Spleen (tissue), 7 donors: ENCODE measurements at regions not wholly inside any gene's neighbourhood (a gene's known extent, or its start where the extent isn't known, plus 50 kb on each side); places are given as distances from the start of the nearest gene placed in this dataset.

Source experiments
- CTCF ChIP-seq, 11 experiments: fragments of 200-600 bp in 7 of 11; fragments of 450-650 bp in 4 of 11; sonication (generic) in 4 of 11; IDR thresholded peaks in 8 of 11; conservative IDR thresholded peaks in 3 of 11; 1 replicate in 7 of 11; 2 replicates in 4 of 11; pipeline versions ENCODE4 v1.4.0 to v1.8.0; 2016 to 2021; ENCODE audit warnings: antibody characterized with exemption in 11 of 11, inconsistent platforms in 4 of 11, mild to moderate bottlenecking in 1 of 11
- POLR2A ChIP-seq, 3 donors: fragments of 450-650 bp; IDR thresholded peaks; one replicate each; pipeline ENCODE4 v1.5.1; 2017; ENCODE audit warnings: antibody characterized with exemption in 3 of 3, mild to moderate bottlenecking in 1 of 3
- POLR2AphosphoS5 ChIP-seq, 3 donors: sonication (generic); formaldehyde crosslinking; IDR thresholded peaks; one replicate each; pipeline ENCODE4 v1.5.1; 2017; ENCODE audit warnings: antibody characterized with exemption in 3 of 3
- donor health status: DM: no; HTN: no; CAD: no; lungs with moderate emphysema.
- donor health status: DM: no; HTN: no; CAD: no.
- donor health status: DM: no; HTN: no; CAD: no.

GRCh38 chr16:85430523-85431421 is 182.3 kb upstream of the GSE1 start:
- TF ChIP-seq CTCF (IDR thresholded peaks at IDR 0.05 in 8 of 11, conservative IDR thresholded peaks at IDR 0.05 in 3 of 11) (no peak), POLR2AphosphoS5 (IDR thresholded peaks at IDR 0.05) (peak in 1 of 3 donors; percentile 28), POLR2A (IDR thresholded peaks at IDR 0.05) (no peak)
